DMS153 treated with DMSO at 0.1 percent for 48 hours (cell line): ENCODE measurements at regions not wholly inside any gene's neighbourhood (a gene's known extent, or its start where the extent isn't known, plus 50 kb on each side); places are given as distances from the start of the nearest gene placed in this dataset.
A peak's percentile ranks its signal among the peaks of the same experiment; 100 is the strongest.

Experiments used
- DNase-seq: peaks from one replicate; lab custom pipeline; 2025; ENCODE audit not compliant: unreplicated experiment; lab: John Stamatoyannopoulos, UW

GRCh38 chr17:77772899-77773358 is 185.6 kb upstream of the TNRC6C start:
- no peak for DNase-seq

GRCh38 chr17:77774182-77774581 is 184.3 kb upstream of the TNRC6C start:
- no peak for DNase-seq

- peak; percentile 36 for DNase-seq
These were observed 179.6 kb upstream of the TNRC6C start for GRCh38 chr17:77778636-77779489.

GRCh38 chr17:77779711-77780539 is 178.6 kb upstream of the TNRC6C start:
- DNase-seq, result no peak

- DNase-seq, result no peak
These were observed 177.0 kb upstream of the TNRC6C start for GRCh38 chr17:77781536-77781935.

GRCh38 chr17:77782201-77782600 is 176.3 kb upstream of the TNRC6C start:
- no peak for DNase-seq

GRCh38 chr17:77782611-77783010 is 175.9 kb upstream of the TNRC6C start:
- no peak for DNase-seq

GRCh38 chr17:77783991-77784820 is 174.3 kb upstream of the TNRC6C start:
- DNase-seq, result no peak

GRCh38 chr17:77785312-77785905 is 173.1 kb upstream of the TNRC6C start:
- DNase-seq, result no peak

GRCh38 chr17:77786090-77786489 is 172.4 kb upstream of the TNRC6C start:
- DNase-seq, result no peak

GRCh38 chr17:77786740-77787505 is 171.6 kb upstream of the TNRC6C start:
- DNase-seq, result no peak

- peak; percentile 36 for DNase-seq
These were observed 168.2 kb upstream of the TNRC6C start for GRCh38 chr17:77790143-77790829.

GRCh38 chr17:77792626-77793025 is 165.9 kb upstream of the TNRC6C start:
- no peak for DNase-seq

- DNase-seq, result no peak
These were observed 165.1 kb upstream of the TNRC6C start for GRCh38 chr17:77793146-77793970.

GRCh38 chr17:77793971-77794235 is 164.6 kb upstream of the TNRC6C start:
- DNase-seq, result no peak

GRCh38 chr17:77794846-77795245 is 163.7 kb upstream of the TNRC6C start:
- no peak for DNase-seq

- DNase-seq, result no peak
These were observed 162.8 kb upstream of the TNRC6C start for GRCh38 chr17:77795685-77796084.

- DNase-seq, result no peak
These were observed 162.2 kb upstream of the TNRC6C start for GRCh38 chr17:77796176-77796860.
